GM18499 (cell line): ENCODE measurements at regions not wholly inside any gene's neighbourhood (a gene's known extent, or its start where the extent isn't known, plus 50 kb on each side); places are given as distances from the start of the nearest gene placed in this dataset.
"Not testable (repeated sequence)": the region's sequence is repeated elsewhere in the genome, so short reads cannot be mapped to it uniquely, and the experiment has no call there.

Experiments used
- ATAC-seq: cut with Tn5 transposase; IDR thresholded peaks from one replicate; pipeline ENCODE4 v1.9.1; 2021; ENCODE audit warnings: moderate number of reproducible peaks; ENCODE audit not compliant: insufficient read depth, unreplicated experiment

GRCh38 chr16:27600381-27600780 is 50.4 kb downstream of the KATNIP start:
- ATAC-seq = no peak

GRCh38 chr16:27602103-27602502 is 52.2 kb downstream of the KATNIP start:
- no peak for ATAC-seq

GRCh38 chr16:27605500-27606106 is 55.7 kb downstream of the KATNIP start:
- ATAC-seq = not testable (repeated sequence)

DNA sequence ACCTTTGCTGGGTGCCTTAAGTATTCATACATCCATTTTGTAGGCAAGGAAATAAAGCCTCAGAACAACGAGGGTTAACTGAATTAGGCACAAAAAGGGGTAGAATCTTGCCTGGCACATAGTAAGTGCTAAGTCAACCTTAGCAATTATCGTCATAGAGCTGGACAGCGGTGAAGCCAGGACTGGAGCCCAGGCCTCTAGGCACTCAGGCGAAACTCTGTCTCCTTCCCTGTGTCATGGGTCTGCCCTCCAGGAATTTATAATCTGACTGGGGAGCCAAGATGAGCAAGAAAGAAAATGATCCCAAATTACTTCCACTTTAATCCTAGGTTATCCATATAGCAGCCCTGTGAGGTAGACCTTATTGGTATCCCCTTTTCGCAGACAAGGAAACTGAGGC is 61.4 kb downstream of the KATNIP start:
- ATAC-seq = no peak

DNA sequence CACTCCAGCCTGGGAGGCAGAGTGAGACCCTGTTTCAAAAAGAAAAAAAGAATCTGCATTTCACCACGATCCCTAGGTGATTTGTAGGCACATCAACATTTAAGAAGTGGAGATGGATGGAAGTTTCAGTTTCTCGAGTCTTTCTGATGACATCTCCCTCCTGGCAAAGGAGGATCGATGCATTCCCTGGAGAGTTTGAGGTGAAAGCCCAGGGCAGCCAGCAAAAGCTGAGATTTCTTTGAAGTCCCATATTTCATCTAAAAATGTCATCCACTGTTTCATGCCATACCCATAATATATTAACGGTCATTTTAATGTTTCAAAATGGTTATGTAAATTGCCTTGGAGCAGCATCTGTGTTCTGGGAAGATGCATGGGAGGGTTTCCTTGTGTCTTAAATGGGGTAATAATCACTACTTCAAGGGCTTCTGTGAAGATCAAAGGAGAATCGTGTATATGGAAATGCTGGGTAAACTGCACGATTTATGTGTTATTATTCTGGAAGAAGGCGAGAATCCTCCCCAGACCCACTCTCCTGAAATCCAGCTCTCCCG is 63.4 kb downstream of the KATNIP start:
- no peak for ATAC-seq

DNA sequence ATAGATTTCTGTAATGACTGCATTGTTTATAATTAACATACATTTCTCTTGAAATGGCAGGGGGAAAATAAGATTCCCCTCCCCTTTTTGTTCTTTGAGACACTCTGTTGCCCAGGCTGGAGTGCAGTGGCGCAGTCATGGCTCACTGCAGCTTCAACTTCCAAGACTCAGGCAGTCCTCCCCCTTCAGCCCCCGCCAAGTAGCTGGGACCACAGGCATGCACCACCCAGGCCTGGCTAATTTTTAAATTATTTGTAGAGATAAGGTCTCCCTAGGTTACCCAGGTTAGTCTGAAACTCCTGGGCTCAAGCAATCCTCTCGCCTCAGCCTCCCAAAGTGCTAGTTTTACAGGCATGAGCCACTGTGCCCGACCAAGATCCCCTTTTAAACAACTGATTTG is 67.7 kb downstream of the KATNIP start:
- no peak for ATAC-seq

GRCh38 chr16:27618165-27618564 is 68.2 kb downstream of the KATNIP start:
- ATAC-seq = no peak

GRCh38 chr16:27618606-27619327 is 68.8 kb downstream of the KATNIP start:
- ATAC-seq = no peak

DNA sequence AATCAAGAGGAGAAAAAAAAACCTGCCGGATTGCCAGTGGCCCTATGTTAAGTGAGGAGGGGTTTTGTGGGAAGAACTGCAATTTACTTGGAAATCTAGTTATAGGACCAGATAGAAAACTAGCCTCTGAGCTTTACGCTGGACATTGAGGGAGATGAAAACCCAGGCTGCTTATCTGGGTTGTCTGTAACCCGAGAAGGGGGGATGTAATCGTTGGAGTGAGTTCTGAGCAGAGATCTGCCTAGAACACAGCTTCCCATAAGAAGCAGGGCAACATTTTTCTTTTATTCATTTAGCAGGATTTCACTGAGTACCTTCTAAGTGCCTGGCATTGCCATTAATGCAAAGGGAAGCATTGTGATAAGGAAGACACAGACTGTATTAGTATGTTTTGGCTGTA is 70.6 kb downstream of the KATNIP start:
- no peak for ATAC-seq

- ATAC-seq = no peak
Measured at GRCh38 chr16:27624154-27625049, 74.5 kb downstream of the KATNIP start.

DNA sequence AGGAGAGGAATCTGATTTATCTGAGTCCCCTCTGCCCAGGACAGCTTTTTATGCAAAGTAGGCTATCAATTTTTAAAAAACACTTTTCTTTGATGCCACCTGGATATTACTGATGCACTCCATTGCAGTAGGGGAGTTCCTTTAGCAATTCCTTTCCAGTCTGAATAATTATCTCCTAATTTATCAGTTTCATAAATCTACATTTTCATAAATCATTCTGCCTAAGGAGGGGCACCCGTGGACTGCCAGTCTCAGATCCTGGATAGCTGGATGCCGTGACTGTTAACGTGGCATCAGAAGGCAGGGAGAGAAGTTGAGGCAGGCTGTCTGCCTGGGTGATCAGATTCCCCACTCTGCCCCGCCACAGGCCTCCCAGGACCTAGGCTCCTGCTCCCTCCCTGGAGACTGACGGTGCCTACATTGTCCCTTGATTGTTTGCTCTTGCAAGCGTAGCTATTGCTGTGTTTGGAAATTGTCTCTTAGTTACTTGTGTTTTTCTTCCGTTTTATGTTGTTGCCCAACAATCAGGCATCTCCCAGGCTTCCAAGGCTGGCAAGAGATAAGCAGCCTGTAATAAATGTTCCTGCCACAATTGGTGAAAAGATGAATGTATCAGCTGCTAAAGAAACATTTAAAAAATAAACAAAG is 75.2 kb downstream of the KATNIP start:
- ATAC-seq = no peak

GRCh38 chr16:27627136-27627535 is 77.2 kb downstream of the KATNIP start:
- ATAC-seq = no peak

DNA sequence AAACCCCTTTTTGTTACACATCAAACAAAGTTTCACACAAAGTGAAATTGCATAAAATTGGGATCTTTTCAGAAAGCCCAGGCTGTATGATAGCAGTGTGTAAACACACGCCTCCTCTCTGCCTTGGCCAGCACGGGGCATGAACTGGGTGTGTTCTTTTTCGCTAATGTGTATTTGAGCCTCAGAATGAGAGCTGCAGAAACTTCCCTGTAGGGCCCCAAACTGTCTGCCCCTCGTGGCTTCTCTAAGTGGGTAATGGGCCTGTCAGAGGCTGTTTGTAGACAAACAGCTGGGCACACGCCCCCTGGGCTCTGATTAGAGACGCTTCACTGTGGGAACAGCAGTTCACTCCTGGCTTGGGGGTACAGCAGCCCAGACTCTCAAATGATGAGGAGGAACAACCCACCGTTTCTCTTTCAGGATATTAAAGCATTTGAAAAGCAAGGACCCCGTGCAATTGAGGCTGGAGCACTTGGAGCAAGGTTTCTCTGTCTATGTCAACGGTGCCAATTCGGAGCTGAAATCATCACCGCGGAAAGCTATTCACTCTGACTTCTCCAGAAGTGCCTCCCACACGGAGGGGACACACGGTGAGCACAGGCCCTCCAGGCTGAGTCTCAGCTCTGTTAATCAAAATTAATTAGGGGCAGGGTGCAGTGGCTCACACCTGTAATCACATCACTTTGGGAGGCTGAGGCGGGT is 78.4 kb downstream of the KATNIP start:
- ATAC-seq = no peak

DNA sequence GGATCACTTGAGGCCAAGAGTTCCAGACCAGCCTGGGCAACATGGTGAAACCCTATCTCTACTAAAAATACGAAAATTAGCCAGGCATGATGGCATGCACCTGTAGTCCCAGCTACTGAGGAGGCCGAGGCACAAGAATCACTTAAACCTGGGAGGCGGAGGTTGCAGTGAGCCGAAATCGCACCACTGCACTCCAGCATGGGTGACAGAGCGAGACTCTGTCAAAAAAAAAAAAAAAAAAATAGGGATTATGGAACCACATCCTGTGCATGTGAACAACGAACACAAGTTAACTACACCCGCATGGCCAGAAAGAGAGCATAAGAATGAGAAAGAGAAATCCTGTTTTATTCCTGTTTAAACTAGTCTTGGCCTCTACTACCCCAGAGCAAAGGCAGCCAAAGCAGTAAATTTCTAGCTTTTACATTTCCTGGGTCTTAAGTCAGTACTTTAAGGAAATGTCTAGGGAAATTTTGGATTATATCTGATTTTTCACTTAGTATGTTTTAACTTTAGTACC is 79.1 kb downstream of the KATNIP start:
- ATAC-seq = not testable (repeated sequence)

DNA sequence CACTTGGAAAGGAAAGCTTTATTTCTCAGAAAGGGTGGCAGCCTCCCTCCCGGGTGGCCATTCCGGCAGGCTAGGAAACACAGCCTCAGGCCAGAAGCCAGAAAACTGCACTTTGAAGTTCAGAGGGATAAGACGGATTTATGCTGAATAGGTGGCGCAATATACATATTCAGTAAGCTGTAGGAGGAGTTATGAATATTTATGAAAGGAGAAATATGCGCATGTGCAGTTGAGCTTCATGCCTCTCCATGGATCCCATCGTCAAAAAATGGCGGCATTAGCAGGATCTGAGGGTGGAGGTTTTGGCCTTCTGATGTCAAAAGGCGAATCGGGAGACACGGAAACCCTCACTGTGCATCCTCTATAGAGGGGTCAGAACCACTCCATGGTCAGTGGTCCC is 82.3 kb downstream of the KATNIP start:
- ATAC-seq = no peak

DNA sequence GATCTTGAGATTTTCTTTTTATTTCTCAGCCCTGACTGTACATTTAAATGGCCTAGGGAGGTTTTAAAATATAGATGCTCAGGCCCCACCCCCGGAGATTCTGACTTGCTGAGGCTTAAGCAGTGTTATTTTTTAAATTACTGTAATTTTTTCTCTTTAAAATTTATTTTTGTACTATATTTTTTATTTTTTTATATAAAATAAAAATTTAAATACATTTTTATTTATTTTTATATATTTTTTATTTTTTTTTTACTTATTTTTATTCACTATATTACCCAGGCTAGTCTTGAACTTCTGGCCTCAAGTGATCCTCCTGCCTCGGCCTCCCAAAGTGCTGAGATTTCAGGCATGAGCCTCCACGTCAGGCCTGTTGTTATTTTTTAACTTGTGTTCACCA is 83.3 kb downstream of the KATNIP start:
- ATAC-seq = no peak

- no peak for ATAC-seq
Measured at GRCh38 chr16:27633721-27634120, 83.8 kb downstream of the KATNIP start.

- ATAC-seq = no peak
Measured at GRCh38 chr16:27634779-27635178, 84.8 kb downstream of the KATNIP start.

GRCh38 chr16:27636453-27637240 is 86.7 kb downstream of the KATNIP start:
- ATAC-seq = no peak
